Tibial nerve (tissue), 4 donors: ENCODE measurements at regions not wholly inside any gene's neighbourhood (a gene's known extent, or its start where the extent isn't known, plus 50 kb on each side); places are given as distances from the start of the nearest gene placed in this dataset.

Experiments used
- DNase-seq, 2 donors: peaks; one replicate each; pipeline ENCODE4 v3.0.0-alpha.2; 2019; ENCODE audit warnings: low spot score in 2 of 2
- H3K27ac ChIP-seq, 4 donors: fragments of 200-600 bp; sonication (generic) in 3 of 4; one replicate each; pipeline ENCODE4 v1.5.1; 2017 to 2019; ENCODE audit warnings: mild to moderate bottlenecking in 1 of 4
- H3K27me3 ChIP-seq, 2 donors: fragments of 200-600 bp; sonication (generic) in 1 of 2; one replicate each; pipeline versions ENCODE4 v1.5.1 to v1.6.0; 2017 to 2019
- H3K36me3 ChIP-seq, 3 donors: fragments of 200-600 bp; sonication (generic); one replicate each; pipeline ENCODE4 v1.5.1; 2018 to 2019
- H3K4me1 ChIP-seq, 4 donors: fragments of 200-600 bp; sonication (generic) in 3 of 4; one replicate each; pipeline ENCODE4 v1.5.1; 2017 to 2019
- H3K4me3 ChIP-seq, 4 donors: fragments of 200-600 bp; sonication (generic) in 3 of 4; one replicate each; pipeline ENCODE4 v1.5.1; 2017 to 2019; ENCODE audit warnings: mild to moderate bottlenecking in 1 of 4, moderate library complexity in 1 of 4
- H3K9me3 ChIP-seq, 4 donors: fragments of 200-600 bp; sonication (generic) in 3 of 4; one replicate each; pipeline ENCODE4 v1.5.1; 2017 to 2019
- CTCF ChIP-seq, 5 experiments: fragments of 200-600 bp in 3 of 5; fragments of 450-650 bp in 2 of 5; sonication (generic) in 3 of 5; IDR thresholded peaks; one replicate each; pipeline ENCODE4 v1.5.1; 2016 to 2019; ENCODE audit warnings: antibody characterized with exemption in 5 of 5, mild to moderate bottlenecking in 3 of 5, moderate library complexity in 2 of 5
- EP300 ChIP-seq, 2 donors: sonication (generic); formaldehyde crosslinking; IDR thresholded peaks; one replicate each; pipeline ENCODE4 v1.6.1; 2017; ENCODE audit warnings: antibody characterized with exemption in 2 of 2, mild to moderate bottlenecking in 1 of 2
- POLR2A ChIP-seq, 2 donors: fragments of 450-650 bp; IDR thresholded peaks; one replicate each; pipeline ENCODE4 v1.6.1; 2017; ENCODE audit warnings: antibody characterized with exemption in 2 of 2, mild to moderate bottlenecking in 2 of 2, moderate library complexity in 2 of 2
- WGBS, 2 donors: methylation state at CpG; one replicate each; pipeline ENCODE4 v1.1.5; 2018; 5-methylcytosine and 5-hydroxymethylcytosine counted together

GRCh38 chr12:20030826-20031225, 337.5 kb upstream of the PDE3A start:
- no peak for DNase-seq
- no peaks in the 10 kb centered on the region for H3K27me3 ChIP-seq
- H3K36me3 ChIP-seq, result no peaks in the 10 kb centered on the region
- H3K27ac ChIP-seq, result no peak overlapping the region
- H3K4me3 ChIP-seq, result no peak overlapping the region
- H3K4me1 ChIP-seq, result peaks cover 0 to 3% (median 0%) of the 10 kb centered on the region in 4 donors
- WGBS, 2 donors, result 0 to 30% methylated on average over 1 of the region's 1 CpG
- TF ChIP-seq POLR2A (IDR thresholded peaks at IDR 0.05) (no peak), EP300 (IDR thresholded peaks at IDR 0.05) (no peak), CTCF (IDR thresholded peaks at IDR 0.05) (no peak)
- H3K9me3 ChIP-seq, result no peaks in the 10 kb centered on the region

GRCh38 chr12:20039562-20039961, 328.8 kb upstream of the PDE3A start:
- no peaks in the 10 kb centered on the region for H3K27me3 ChIP-seq
- DNase-seq, result no peak
- no peaks in the 10 kb centered on the region for H3K4me1 ChIP-seq
- WGBS, 2 donors, result 82 to 85% methylated on average over 4 of the region's 4 CpGs
- no peak overlapping the region for H3K27ac ChIP-seq
- TF ChIP-seq EP300 (IDR thresholded peaks at IDR 0.05) (no peak), CTCF (IDR thresholded peaks at IDR 0.05) (no peak), POLR2A (IDR thresholded peaks at IDR 0.05) (no peak)
- H3K36me3 ChIP-seq, result no peaks in the 10 kb centered on the region
- no peak overlapping the region for H3K4me3 ChIP-seq
- no peaks in the 10 kb centered on the region for H3K9me3 ChIP-seq

- H3K4me3 ChIP-seq, result no peak overlapping the region
- H3K27ac ChIP-seq, result no peak overlapping the region
- DNase-seq, result no peak
- WGBS, 2 donors, result 64 to 70% methylated on average over 2 of the region's 2 CpGs
- no peaks in the 10 kb centered on the region for H3K9me3 ChIP-seq
- H3K36me3 ChIP-seq, result no peaks in the 10 kb centered on the region
- H3K27me3 ChIP-seq, result no peaks in the 10 kb centered on the region
- peaks cover 0 to 5% (median 0%) of the 10 kb centered on the region in 4 donors for H3K4me1 ChIP-seq
- TF ChIP-seq CTCF (IDR thresholded peaks at IDR 0.05), result no peak
- TF ChIP-seq EP300 (IDR thresholded peaks at IDR 0.05), result no peak
- no peak for TF ChIP-seq POLR2A (IDR thresholded peaks at IDR 0.05)
Observed at GRCh38 chr12:20040184-20040583, 328.2 kb upstream of the PDE3A start.

- H3K9me3 ChIP-seq, result no peaks in the 10 kb centered on the region
- no peak overlapping the region for H3K4me3 ChIP-seq
- peaks cover 0 to 6% (median 0%) of the 10 kb centered on the region in 4 donors for H3K4me1 ChIP-seq
- 37 to 48% methylated on average over 3 of the region's 3 CpGs for WGBS, 2 donors
- no peak for TF ChIP-seq POLR2A (IDR thresholded peaks at IDR 0.05)
- TF ChIP-seq EP300 (IDR thresholded peaks at IDR 0.05), result no peak
- no peak for DNase-seq
- H3K27ac ChIP-seq, result no peak overlapping the region
- H3K27me3 ChIP-seq, result no peaks in the 10 kb centered on the region
- H3K36me3 ChIP-seq, result no peaks in the 10 kb centered on the region
Observed at GRCh38 chr12:20040831-20041230, 327.5 kb upstream of the PDE3A start.

GRCh38 chr12:20044351-20044750, 324.0 kb upstream of the PDE3A start:
- peaks cover 0 to 6% (median 0%) of the 10 kb centered on the region in 4 donors for H3K4me1 ChIP-seq
- WGBS, 2 donors, result 64 to 83% methylated on average over 1 of the region's 1 CpG
- no peaks in the 10 kb centered on the region for H3K27me3 ChIP-seq
- H3K27ac ChIP-seq, result no peak overlapping the region
- H3K9me3 ChIP-seq, result no peaks in the 10 kb centered on the region
- no peak for TF ChIP-seq EP300 (IDR thresholded peaks at IDR 0.05)
- TF ChIP-seq CTCF (IDR thresholded peaks at IDR 0.05), result no peak
- no peak for TF ChIP-seq POLR2A (IDR thresholded peaks at IDR 0.05)
- no peaks in the 10 kb centered on the region for H3K36me3 ChIP-seq
- no peak overlapping the region for H3K4me3 ChIP-seq
- DNase-seq, result no peak

- DNase-seq, result no peak
- Histone ChIP-seq H3K27ac (peak overlapping the region in 1 of 4 donors; percentile 31), H3K4me3 (no peak overlapping the region), H3K36me3 (no peaks in the 10 kb centered on the region), H3K27me3 (no peaks in the 10 kb centered on the region), H3K9me3 (no peaks in the 10 kb centered on the region), H3K4me1 (peaks cover 0 to 6% (median 0%) of the 10 kb centered on the region in 4 donors)
- no peak for TF ChIP-seq POLR2A (IDR thresholded peaks at IDR 0.05)
- TF ChIP-seq CTCF (IDR thresholded peaks at IDR 0.05), result no peak
- no peak for TF ChIP-seq EP300 (IDR thresholded peaks at IDR 0.05)
- 69 to 75% methylated on average over 3 of the region's 3 CpGs for WGBS, 2 donors
Observed at GRCh38 chr12:20044846-20045245, 323.5 kb upstream of the PDE3A start.
